GM23248 (cell line): ENCODE measurements at regions not wholly inside any gene's neighbourhood (a gene's known extent, or its start where the extent isn't known, plus 50 kb on each side); places are given as distances from the start of the nearest gene placed in this dataset.
"Not testable (repeated sequence)": the region's sequence is repeated elsewhere in the genome, so short reads cannot be mapped to it uniquely, and the experiment has no call there.

Experiments
- EZH2 ChIP-seq: fragments of 200-600 bp; sonication (generic); IDR thresholded peaks from 2 replicates; pipeline ENCODE4 v1.6.1; 2018; ENCODE audit warnings: antibody characterized with exemption, mild to moderate bottlenecking; ENCODE audit not compliant: insufficient read depth, poor library complexity, severe bottlenecking
- EZH2phosphoT487 ChIP-seq: fragments of 200-600 bp; sonication (generic); IDR thresholded peaks from 2 replicates; pipeline ENCODE4 v1.6.1; 2018; ENCODE audit warnings: antibody characterized with exemption, moderate library complexity, mild to moderate bottlenecking, low read depth; ENCODE audit not compliant: insufficient read depth

DNA sequence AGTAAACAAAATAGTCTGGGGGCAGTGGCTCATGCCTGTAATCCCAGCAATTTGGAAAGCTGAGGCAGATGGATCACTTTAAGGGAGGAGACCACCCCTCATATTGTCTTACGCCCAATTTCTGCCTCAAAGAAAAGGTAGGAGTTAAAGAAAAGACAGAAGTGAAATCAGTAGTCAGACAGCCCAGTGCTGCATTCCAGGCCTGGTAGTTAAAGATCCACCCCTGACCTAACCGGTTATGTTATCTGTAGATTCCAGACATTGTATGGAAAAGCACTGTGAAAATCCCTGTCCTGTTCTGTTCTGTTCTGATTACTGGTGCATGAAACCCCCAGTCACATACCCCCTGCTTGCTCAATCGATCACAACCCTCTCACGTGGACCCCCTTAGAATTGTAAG lies 1285.1 kb downstream of the NSUN3 start:
- TF ChIP-seq EZH2phosphoT487, EZH2: not testable (repeated sequence)
